NB4 (cell line): ENCODE measurements at regions not wholly inside any gene's neighbourhood (a gene's known extent, or its start where the extent isn't known, plus 50 kb on each side); places are given as distances from the start of the nearest gene placed in this dataset.

Experiments
- DNase-seq: peaks from one replicate; pipeline ENCODE4 v3.0.0; 2010; ENCODE audit warnings: low read depth
- H3K4me3 ChIP-seq: one replicate; pipeline ENCODE4 v1.5.1; 2011; ENCODE audit warnings: mild to moderate bottlenecking, low read depth, low read length, moderate library complexity
- MYC ChIP-seq: IDR thresholded peaks from 2 replicates; pipeline ENCODE4 v1.6.1; 2011; ENCODE audit warnings: low read depth, low read length
- POLR2A ChIP-seq: IDR thresholded peaks from 2 replicates; pipeline ENCODE4 v1.6.1; 2011; ENCODE audit warnings: mild to moderate bottlenecking; ENCODE audit not compliant: insufficient read length; ENCODE audit errors: extremely low read depth
- TF ChIP-seq, protein P1 (sequence below): IDR thresholded peaks from one replicate; pipeline ENCODE4 v1.5.1; 2012; ENCODE audit warnings: low read depth, low read length
- TF ChIP-seq, protein P2 (sequence below): IDR thresholded peaks from 2 replicates; pipeline ENCODE4 v1.6.1; 2011; ENCODE audit warnings: low read depth, low read length

DNA sequence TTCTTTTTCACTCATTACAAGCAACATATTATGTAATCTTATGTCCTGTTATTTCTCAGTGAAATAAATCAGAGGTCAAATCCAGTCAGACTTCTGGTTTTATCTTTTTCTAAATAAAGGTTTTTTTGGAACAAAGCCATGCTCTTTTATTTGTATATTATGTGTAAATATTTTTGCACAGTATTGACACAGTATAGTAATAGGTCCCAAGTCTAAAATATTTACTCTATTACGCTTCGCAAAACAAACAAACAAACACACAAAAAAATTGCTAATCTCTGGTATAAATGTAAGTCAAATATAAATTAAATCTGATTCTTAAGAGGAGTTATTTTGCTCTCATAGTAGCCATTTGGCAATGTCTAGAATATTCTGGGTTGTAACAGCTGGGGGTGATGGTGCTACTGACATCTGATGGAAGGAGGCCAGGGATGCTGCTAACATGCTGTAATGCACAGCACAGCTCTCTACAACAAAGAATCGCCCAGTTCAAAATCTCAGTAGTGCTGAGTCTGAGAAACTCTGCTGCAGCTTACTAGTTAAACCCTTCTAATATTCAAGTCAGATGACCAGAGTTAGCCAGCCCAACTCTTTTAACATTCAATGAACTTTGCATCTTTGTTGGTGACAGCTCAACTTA lies 602.1 kb downstream of the RAB28 start:
- TF ChIP-seq MYC = no peak
- no peak for TF ChIP-seq POLR2A
- TF ChIP-seq, protein P1, sequence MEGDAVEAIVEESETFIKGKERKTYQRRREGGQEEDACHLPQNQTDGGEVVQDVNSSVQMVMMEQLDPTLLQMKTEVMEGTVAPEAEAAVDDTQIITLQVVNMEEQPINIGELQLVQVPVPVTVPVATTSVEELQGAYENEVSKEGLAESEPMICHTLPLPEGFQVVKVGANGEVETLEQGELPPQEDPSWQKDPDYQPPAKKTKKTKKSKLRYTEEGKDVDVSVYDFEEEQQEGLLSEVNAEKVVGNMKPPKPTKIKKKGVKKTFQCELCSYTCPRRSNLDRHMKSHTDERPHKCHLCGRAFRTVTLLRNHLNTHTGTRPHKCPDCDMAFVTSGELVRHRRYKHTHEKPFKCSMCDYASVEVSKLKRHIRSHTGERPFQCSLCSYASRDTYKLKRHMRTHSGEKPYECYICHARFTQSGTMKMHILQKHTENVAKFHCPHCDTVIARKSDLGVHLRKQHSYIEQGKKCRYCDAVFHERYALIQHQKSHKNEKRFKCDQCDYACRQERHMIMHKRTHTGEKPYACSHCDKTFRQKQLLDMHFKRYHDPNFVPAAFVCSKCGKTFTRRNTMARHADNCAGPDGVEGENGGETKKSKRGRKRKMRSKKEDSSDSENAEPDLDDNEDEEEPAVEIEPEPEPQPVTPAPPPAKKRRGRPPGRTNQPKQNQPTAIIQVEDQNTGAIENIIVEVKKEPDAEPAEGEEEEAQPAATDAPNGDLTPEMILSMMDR = no peak
- TF ChIP-seq, protein P2, sequence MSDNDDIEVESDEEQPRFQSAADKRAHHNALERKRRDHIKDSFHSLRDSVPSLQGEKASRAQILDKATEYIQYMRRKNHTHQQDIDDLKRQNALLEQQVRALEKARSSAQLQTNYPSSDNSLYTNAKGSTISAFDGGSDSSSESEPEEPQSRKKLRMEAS = no peak
- no peak for DNase-seq
- H3K4me3 ChIP-seq = no peak overlapping the region

DNA sequence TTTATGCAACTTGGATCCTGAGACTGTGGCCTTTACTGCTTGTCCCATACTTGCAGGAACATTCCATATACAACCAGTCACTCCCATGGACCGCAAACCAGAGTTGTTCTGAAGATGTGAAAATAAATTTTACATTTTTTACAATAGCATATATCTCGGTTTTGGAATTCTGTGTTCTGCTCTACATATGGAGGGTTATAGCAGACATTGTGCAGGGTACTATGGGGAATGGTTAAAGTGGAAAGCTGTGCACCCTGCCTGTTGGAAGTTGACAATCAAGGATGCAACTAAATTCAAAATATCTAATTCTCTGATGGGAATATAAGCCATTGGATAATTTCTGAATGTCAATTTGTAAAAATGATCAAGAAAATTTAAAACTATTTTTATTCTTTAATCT lies 603.3 kb downstream of the RAB28 start:
- H3K4me3 ChIP-seq = no peak overlapping the region
- DNase-seq = no peak
- no peak for TF ChIP-seq POLR2A
- TF ChIP-seq, protein P1 = no peak
- no peak for TF ChIP-seq MYC
- TF ChIP-seq, protein P2 = no peak

GRCh38 chr4:12879496-12879895 lies 604.6 kb downstream of the RAB28 start:
- no peak for DNase-seq
- no peak overlapping the region for H3K4me3 ChIP-seq
- TF ChIP-seq, protein P1 = no peak
- TF ChIP-seq, protein P2 = no peak
- TF ChIP-seq MYC = no peak
- no peak for TF ChIP-seq POLR2A

GRCh38 chr4:12875640-12876243 lies 608.4 kb downstream of the RAB28 start:
- DNase-seq = no peak
- no peak overlapping the region for H3K4me3 ChIP-seq
- TF ChIP-seq, protein P1 = no peak

DNA sequence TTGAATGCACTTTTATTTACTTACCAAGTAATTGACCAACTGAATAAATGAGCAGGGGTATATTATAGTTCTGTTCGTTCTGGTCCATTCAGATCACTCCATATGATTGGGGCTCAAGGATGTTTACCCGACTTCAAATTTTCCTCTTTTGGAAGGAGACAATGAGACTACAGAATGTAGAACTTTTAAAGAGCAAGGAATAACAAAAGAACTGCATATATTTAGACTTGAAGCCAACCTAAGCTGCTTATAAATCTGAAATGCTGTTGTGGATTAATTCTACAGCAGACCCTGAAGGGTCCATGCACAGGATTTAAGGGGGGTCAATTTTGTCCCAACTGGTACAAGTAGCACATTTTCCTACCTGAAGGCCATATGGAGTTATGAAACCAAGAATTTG lies 610.8 kb downstream of the RAB28 start:
- no peak overlapping the region for H3K4me3 ChIP-seq
- DNase-seq = no peak
- TF ChIP-seq MYC = no peak
- TF ChIP-seq POLR2A = no peak
- TF ChIP-seq, protein P1 = no peak
- TF ChIP-seq, protein P2 = no peak

DNA sequence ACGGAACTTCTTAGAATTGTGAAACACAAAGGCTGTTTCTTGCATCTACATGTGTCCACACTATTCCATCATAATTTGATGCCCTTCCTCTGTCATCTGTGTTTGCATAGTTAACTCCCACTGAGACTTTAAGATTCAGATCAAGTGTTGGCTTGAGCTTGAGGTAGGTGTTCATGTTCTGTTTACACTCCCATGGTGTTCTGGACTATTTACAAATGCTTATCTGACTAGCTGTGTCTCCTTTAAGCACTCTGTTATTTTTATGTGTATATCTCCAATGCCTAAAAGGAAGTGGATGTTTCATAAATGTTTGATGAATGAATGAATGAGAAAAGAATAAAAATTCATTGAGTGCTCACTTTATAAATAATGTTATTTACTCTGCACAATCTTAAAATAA lies 622.7 kb downstream of the RAB28 start:
- TF ChIP-seq, protein P2 = no peak
- TF ChIP-seq, protein P1 = no peak
- no peak for TF ChIP-seq POLR2A
- TF ChIP-seq MYC = no peak
- H3K4me3 ChIP-seq = no peak overlapping the region
- DNase-seq = no peak
